ENCODE measurements at regions not wholly inside any gene's neighbourhood (a gene's known extent, or its start where the extent isn't known, plus 50 kb on each side); places are given as distances from the start of the nearest gene placed in this dataset.

GRCh38 chr13:106635616-106636015, 67.7 kb upstream of the ARGLU1 start:
- ChIA-PET CTCF (interaction anchor here (0.8 to 2.1 kb wide), 2 partner anchors 9 to 15 kb away, joined by 4 to 5 read pairs; no protein-coding TSS in a partner anchor), POLR2A (no interaction called here)
- no peak for DNase-seq (ENCODE audit: extremely low spot score)
- TF ChIP-seq CTCF (IDR thresholded peaks at IDR 0.05; ENCODE audit: control extremely low read depth, extremely low read depth, low read depth, missing control alignments): no peak

- CTCF ChIA-PET: interaction anchor here (1.9 to 5.5 kb wide), 2 partner anchors 10 to 12 kb away, joined by 6 to 28 read pairs; no protein-coding TSS in a partner anchor
- no peak for TF ChIP-seq CTCF (IDR thresholded peaks at IDR 0.05; ENCODE audit: control extremely low read depth, extremely low read depth, low read depth, missing control alignments)
- POLR2A ChIA-PET: interaction anchor here (0.5 kb wide), 1 partner anchor 475 kb away, joined by 3 read pairs; no protein-coding TSS in a partner anchor
- DNase-seq (ENCODE audit: extremely low spot score): no peak
Measured at GRCh38 chr13:106633321-106633720, 65.4 kb upstream of the ARGLU1 start.

GRCh38 chr13:106630650-106631049, 62.7 kb upstream of the ARGLU1 start:
- CTCF ChIA-PET: interaction anchor here (0.9 to 5.5 kb wide), 2 partner anchors 10 to 32 kb away, joined by 3 to 28 read pairs; no protein-coding TSS in a partner anchor
- no peak for DNase-seq (ENCODE audit: extremely low spot score)
- TF ChIP-seq CTCF (IDR thresholded peaks at IDR 0.05; ENCODE audit: control extremely low read depth, extremely low read depth, low read depth, missing control alignments): no peak
- POLR2A ChIA-PET: no interaction called here

GRCh38 chr13:106630162-106630561, 62.2 kb upstream of the ARGLU1 start:
- DNase-seq (ENCODE audit: extremely low spot score): no peak
- CTCF ChIA-PET: interaction anchor here (0.9 to 5.5 kb wide), 2 partner anchors 9 to 31 kb away, joined by 3 to 28 read pairs; no protein-coding TSS in a partner anchor
- POLR2A ChIA-PET: no interaction called here
- TF ChIP-seq CTCF (IDR thresholded peaks at IDR 0.05; ENCODE audit: control extremely low read depth, extremely low read depth, low read depth, missing control alignments): no peak

- no peak for TF ChIP-seq CTCF (IDR thresholded peaks at IDR 0.05; ENCODE audit: control extremely low read depth, extremely low read depth, low read depth, missing control alignments)
- ChIA-PET CTCF (interaction anchor here (5.5 kb wide), 1 partner anchor 8 kb away, joined by 28 read pairs; no protein-coding TSS in a partner anchor), POLR2A (no interaction called here)
- DNase-seq (ENCODE audit: extremely low spot score): no peak
Measured at GRCh38 chr13:106628936-106629659, 61.2 kb upstream of the ARGLU1 start.

GRCh38 chr13:106626473-106626872, 58.5 kb upstream of the ARGLU1 start:
- CTCF ChIA-PET: interaction anchor here (0.6 to 1.4 kb wide), 4 partner anchors 11 to 90 kb away, joined by 3 read pairs; no protein-coding TSS in a partner anchor
- no peak for TF ChIP-seq CTCF (IDR thresholded peaks at IDR 0.05; ENCODE audit: control extremely low read depth, extremely low read depth, low read depth, missing control alignments)
- DNase-seq (ENCODE audit: extremely low spot score): no peak
- POLR2A ChIA-PET: no interaction called here
